NCI-H748 treated with DMSO at 0.1 percent for 48 hours (cell line): ENCODE measurements at regions not wholly inside any gene's neighbourhood (a gene's known extent, or its start where the extent isn't known, plus 50 kb on each side); places are given as distances from the start of the nearest gene placed in this dataset.

Experiments used
- DNase-seq: peaks from one replicate; lab custom pipeline; 2025; lab: John Stamatoyannopoulos, UW

DNA sequence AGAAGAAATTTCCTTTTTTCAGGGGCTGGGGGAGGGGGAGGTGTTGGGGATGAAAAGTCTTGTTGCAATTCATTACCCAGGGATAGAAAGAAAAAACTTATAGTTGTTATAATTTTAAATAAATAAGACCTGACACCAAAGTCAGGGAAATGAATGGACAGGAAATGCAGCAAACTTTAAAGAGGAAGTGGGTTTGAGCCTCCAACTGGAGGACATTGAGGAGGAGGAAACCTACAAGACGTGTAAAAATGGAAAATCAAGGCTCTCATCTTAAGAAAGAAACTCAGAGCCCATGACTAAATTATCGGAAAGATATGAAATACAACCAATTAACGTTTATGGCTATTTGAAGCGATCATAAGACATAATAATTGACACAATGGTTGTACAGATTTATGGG lies 54.4 kb downstream of the NIBAN1 start:
- no peak for DNase-seq

DNA sequence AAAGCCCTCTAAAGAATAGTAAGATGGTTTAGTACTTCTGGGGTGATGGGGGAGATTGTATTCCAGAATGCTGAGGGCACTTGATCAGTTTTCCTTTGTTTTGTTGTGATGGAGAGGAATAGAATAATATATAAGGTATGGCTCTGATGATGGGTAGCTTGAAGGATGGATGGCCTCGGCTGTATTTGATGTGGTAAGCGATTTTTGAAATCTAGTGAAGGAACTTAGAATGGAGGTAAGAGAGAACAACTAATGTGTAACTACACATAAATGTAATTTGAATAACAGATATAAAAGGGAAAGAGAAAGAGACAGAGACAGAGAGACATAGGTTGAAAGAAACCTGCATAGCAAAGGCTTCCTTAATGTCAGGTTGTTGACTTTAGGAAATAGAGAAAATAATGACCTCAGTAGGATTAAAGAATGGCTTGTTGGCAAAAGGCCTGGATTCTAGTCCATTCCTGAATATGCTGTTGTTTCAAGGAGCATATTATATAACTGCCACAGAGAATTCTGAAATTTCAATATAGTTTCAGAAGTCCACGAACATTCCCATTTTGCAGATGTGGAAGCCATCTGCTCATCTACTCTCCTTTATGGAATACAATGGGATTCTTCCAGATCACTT lies 58.7 kb downstream of the NIBAN1 start:
- DNase-seq: no peak

DNA sequence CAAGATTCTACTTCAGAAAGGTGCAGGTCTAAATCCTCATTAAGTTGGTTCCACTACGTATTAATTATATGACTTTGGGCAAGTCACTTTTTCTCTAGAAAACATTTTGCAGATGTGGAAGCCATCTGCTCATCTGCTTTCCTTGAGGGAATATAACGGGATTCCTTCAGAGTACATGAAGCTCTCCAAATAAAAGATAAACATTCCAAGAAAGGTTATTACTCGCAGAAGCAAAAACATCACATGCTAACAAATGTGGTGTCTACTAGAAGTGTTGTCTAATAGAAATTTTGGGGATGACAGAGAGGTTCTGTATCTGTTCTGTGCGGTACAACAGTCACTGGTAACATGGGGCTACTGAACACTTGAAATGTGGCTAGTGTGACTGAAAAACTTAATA lies 60.2 kb downstream of the NIBAN1 start:
- DNase-seq: no peak

DNA sequence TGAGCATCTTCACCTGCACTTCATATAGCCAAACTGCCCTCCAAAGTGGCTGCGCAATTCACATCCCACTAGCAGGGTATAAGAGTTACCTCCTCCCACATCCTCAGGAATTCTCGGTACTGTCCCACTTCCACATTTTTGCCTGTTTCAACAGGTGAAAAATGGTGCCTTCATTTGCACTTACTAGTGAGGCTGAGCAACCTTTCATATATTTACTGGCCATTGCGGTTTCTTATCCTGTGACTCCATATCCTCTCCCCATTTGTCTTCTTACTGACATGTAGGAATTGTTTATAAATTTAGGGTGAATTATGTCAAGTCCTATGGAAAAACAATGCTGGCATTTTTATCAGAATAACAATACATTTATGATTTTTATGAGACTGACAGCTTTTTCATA lies 61.9 kb downstream of the NIBAN1 start:
- no peak for DNase-seq

DNA sequence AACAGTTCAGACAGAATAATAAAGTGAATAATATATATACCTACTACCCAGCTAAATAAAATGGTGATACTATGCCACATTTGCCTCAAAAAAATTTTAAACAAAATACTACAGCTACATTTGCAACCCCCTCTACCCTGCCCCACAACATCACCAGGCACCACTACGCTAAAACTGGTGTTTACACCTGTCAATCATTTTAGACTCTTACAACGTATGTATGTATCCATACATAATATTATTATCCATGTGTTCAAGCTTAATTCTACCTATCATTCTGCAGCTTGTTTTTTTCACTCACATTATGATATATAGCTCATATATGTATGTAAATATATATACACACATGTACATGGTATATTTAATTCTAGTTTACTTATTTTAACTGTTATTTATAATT lies 62.5 kb downstream of the NIBAN1 start:
- no peak for DNase-seq

DNA sequence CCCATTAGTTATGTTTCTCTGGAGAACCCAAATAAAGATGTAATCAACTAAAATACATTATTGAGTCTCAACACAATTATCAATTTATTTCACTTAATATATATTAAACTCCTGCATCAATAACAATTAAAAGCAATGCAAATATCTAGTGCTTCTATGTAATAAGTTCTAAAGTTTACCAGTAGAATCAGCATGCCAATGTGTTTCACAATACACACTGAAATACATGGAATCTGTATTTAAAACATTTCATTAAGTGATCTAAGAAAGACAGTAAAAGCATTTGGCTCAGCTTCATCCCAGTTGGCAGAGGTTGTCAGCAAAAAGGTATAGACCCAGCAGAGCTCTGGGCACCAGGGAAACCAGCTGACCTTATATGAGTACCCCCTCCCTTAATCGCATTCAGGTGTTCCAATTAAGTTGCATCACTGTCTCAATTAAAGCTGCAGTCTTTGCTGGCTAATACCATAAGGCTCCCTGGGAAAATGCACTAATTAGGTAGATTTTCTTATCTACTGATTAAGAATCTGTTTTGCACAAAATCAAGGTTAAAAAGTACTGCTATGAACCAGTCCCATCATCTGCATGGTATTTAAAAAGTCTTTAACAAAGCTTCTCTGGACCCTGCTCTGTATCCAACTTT lies 63.1 kb downstream of the NIBAN1 start:
- no peak for DNase-seq

DNA sequence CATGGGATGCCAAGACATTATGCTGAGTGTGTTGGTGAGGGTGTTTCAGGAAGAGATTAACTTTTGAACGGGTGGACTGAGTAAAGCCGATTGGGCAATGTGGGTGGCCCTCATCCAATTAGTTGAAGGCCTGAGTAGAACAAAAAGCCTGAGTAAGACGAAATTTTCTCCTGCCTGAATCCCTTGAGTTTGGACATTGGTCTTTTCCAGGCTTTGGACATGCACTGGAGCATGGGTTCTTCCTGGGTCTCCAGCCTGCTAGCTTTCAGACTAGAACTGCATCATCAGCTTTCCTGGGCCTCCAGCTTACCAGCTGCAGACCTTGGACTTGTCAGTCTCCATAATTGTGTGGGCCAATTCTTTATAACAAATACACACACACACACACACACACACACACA lies 63.6 kb downstream of the NIBAN1 start:
- DNase-seq: no peak

DNA sequence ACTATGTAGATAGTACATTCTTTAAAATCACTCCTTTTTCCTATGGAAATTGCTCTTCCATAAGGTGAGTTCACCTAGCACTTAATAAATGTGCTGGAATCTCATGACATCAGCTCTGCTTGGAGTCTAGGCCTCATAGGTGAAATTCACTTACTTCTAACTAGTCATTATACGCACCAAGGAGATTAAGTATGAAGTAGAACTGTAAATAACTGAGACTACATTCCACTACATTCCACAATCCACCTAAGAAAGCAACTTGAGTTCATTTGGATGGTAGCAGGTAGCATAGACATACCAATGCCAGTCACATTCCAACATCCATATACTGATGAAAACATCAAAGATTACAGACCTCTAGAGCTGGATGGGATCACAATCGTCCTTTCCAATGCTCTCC lies 64.3 kb downstream of the NIBAN1 start:
- DNase-seq: no peak

DNA sequence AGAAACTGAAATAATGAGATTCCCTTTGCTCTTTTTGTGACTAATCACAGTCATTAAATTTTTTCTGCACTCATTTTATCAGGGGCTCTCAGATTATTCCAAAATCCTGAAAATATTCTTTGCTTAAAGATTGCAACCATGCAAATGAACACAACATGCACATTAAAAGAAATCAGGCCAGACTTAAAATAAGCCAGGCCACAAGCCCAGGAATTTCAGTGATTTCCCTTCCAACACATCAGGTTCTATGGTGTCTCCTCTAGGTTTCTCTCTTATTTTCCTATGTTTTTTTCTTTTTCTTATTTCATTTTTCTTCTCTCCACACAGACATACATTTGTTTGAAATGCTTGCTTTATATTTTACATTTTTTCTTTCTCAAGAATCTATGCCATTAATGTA lies 65.3 kb downstream of the NIBAN1 start:
- no peak for DNase-seq

DNA sequence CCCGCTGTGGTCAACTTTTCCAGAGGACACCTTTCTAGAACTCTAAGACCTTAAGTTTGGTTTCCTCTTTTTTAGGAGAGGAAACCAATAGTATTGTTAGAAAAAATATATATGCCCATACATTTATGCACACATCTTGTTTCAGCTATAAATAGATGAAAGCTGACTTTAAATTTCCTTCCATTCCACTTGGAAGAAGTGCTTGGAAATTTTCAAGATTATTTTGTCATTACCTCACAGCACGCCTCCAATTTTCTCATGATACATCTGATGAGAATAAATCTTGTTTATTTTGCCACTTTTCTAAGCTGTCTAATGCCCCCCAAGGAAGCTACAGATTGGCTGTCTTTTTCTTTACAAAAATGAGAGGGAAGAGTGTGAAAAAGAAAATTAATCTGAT lies 65.8 kb downstream of the NIBAN1 start:
- DNase-seq: no peak

DNA sequence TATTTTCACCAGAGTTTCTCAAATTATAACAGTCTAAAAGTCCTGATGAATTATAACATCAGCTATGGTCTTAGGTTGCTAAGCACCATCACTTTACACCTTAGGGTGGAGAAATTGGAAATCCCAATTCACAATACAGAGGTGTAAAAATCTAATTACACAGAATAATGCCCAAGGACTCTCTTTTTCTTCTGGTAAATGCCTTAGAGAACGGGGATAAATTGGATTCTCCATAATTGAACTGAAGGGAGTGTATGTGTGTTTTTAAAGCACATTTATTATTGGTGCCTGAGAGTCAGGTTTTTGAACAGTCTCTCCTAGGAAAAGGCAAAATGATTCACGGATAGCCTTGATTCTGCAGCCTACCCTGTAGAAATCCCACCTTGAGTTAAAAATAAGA lies 66.8 kb downstream of the NIBAN1 start:
- DNase-seq: no peak

DNA sequence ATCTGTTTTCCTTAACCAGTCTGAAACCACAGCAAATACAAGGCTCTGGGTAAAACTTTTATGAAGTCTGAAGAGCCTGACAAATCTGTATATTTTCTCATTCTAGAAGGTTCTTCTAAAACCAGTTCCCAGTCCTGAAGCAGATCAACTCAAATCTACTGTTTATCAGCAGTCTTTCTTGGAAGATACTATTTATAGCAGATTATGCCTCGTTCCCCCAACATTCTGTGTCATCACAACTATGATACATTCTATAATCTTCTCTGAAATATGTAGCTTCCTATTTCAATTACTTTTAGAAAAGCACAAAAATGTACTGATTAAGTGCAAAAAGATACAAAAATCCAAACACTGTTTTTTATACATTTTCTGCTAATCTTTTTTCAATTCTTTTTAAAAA lies 67.5 kb downstream of the NIBAN1 start:
- DNase-seq: no peak

DNA sequence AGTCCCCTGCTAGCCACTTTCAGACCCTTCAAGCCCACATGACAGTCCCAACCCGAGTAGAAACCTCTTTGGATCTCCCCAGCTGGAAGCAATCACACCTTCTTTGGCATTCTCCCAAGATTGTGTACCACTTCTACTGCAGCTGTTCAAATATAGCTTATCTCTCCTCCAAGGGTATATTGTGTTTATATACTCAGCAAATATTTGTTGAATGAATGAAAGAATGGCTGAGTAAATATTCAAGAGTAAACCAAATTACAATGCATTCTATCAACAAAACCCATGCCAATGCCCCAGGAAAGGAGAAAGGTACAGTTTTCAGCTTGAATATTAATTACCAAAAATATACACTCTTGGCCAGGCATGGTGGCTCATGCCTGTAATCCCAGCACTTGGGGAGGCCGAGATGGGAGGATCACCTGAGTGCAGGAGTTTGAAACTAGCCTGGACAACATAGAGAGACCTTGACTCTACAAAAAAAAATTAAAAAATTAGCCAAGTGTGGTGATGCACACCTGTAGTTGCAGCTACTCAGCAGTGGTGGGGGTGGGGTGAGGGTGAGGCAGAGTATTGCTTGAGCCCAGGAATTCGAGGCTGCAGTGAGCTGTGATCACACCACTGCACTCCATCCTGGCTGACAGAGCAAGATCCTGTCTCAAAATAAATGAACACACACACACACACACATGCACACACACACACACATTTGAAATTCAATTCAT lies 68.5 kb downstream of the NIBAN1 start:
- peak; percentile 87 for DNase-seq

DNA sequence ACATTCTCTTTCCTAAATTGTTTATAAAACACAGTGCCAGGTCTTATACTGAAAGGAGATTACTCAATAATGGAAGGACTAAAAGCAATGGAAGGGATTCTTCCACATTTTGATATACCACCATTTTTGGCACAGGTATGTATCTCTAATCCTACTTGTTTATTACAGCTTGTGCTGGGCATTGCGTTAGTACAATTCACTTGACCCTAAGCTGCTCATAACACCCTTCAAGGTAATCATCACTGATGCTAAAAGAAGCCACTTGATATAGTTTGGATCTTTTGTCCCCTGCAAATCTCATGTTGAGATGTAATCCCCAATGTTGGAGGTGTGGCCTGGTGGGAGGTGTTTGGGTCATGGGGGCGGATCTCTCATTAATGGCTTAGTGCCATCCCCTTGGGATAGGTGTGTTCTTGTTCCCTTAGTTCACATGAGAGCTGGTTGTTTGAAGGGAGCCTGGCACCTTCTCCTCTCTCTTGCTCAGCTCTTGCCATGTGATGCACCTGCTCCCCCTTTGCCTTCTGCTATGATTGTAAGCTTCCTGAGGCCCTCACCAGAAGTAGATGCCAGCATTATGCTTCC lies 71.1 kb downstream of the NIBAN1 start:
- DNase-seq: no peak

DNA sequence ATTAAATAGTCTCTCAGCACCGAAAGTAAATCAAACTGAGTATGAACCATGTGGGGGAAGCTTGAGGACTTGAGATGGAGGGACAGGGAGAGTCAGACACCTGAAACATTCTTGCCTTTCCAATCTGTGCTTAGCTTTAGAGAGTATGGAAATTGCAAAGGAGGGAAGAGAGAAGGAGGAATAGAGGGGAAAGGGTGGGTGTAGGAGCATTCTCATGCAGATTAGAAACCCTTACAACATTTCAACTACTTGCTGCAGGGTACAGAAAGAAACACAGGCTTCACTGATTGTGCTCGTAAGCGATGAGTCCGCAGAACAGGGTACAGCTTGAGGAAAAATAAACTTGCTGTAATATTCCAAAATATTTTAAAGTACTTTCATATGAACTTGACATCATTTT lies 73.8 kb downstream of the NIBAN1 start:
- DNase-seq: no peak

DNA sequence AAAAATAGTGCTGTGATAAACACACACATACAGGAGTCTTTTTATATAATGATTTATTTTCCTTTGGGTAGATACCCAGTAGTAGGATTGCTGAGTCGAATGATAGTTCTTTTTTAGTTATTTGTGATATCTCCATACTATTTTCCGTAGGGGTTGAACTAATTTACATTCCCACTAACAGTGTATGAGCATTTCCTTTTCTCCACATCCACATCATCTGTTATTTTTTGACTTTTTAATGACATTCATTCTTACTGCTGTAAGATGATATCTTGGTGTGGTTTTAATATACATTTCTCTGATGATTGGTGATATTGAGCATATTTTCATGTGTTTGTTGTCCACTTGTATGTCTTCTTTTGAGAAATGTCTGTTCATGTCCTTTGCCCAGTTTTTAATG lies 78.3 kb downstream of the NIBAN1 start:
- DNase-seq: no peak

DNA sequence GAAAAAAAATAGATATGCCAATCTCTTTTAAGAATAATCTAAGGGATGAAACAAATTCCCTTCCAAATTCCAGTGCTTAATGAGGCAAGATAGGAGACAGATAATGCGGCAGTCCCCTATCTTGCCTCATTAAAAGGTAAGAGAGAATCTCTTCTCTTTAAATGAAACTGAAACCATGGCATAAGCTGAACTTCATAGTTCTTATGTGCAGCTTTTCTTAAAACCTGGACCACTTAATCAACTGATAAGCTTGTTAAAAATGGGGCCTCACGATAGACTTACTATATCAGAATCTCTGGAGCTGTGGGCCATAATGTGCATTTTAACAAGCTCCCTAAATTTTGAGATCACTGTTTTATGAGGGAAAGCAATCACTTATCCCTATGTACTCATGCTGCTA lies 79.2 kb downstream of the NIBAN1 start:
- DNase-seq: no peak

DNA sequence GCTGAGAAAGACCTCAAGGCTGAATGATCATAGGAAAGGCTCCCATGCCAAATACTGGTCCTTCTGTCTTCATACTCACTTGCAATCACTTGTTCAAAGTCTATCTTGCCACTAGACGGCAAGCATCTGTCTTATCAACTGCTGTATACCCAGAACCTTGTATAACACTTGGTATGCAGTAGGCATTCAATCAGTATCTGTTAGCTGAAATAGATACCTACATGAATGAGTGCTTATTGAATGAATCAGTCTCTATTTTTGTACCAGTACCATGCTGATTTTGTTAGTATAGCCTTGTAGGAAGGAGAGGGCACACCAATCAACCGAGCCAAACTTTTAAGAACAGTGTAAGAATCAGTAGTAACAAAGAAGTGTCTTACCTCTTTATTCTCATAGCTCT lies 80.6 kb downstream of the NIBAN1 start:
- DNase-seq: no peak

DNA sequence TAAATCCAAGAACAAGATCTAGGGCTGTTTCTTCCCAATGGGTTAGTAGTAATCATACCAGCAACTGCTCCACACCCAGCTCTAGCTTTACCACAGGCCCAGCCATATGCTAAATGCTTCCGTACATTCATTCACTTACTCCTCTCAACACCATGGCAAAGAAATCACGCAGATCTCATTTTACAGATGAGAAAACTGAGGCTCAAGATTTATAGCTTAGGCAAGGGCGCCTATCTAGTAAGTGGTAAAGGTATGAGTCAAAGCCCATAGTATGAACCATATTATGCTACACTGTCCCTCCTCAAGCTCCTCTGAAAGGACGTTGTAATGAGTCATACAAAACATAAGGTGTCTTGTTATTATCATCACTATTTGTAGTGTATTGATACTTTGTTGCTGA lies 82.2 kb downstream of the NIBAN1 start:
- no peak for DNase-seq

DNA sequence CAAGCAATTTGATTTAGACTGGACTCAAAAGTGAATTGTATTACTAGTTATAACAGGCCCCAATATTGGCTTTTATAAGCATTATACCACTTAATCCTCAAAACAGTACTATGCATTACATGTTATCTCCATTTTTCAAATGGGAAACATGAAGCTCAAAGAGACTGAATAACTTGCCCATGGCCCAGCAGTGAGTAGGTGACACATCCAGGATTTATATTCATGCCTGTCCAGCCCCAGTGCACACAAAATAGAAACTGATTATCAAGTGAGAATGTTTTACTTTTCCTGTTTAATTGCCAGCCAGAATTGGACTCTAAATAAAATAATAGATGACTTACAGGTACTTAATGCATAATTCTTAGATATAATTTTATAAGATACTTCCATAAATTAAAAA lies 82.9 kb downstream of the NIBAN1 start:
- no peak for DNase-seq

DNA sequence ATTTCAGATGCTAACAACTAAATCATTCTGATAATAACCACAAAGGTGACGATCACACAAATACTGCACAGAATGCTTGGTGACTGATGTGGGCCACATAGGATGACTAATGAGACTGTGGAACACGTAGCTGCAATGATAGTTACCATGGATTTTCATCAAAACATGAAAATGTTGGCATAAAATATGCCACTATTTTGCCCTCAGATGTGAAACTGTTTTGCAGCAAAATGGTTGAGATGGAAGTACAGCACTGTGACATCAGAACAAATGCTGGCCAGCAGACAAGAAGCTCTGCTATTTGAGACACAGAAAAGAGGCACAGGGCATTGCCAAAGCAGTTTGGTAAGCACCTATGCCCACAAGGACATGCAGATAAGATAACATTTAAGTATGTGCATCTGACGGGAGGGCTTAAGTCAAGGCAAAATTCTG lies 83.8 kb downstream of the NIBAN1 start:
- DNase-seq: no peak

DNA sequence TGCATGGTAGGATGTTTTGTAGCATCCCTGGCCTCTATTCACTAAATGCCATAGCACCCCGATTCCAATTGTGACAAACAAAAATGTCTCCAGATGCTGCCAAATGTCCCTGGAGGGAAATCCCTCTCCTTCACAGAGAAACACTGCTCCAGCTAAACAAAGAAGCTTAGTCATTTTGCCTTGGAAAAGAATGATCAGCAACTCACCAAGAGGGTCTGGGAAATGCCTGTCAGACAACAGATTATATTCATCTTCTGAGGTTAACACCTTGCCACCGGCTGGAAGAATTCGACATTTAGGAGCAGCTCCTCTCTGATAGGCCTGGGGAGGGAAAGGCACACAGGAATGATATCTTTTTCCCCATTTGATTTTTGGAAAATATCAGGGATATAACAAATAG lies 84.4 kb downstream of the NIBAN1 start:
- no peak for DNase-seq

DNA sequence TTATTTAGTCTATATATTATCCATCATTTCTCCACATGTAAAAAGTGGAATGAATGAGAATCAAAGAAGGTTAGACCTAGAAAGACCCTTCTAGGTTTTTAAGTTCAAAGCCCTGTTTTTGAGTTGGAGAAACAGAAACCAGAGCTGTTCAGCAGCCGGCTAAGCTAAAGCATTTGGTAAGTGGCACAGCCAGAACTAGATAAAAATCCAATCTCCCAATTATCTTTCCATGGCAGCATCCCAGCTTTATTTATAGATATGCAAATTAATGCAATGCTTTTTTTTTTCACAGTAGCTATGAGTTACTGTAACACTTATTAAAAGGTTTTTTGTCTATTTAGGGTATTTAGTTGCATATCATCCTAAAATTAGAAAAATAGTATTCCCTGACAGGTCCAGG lies 85.1 kb downstream of the NIBAN1 start:
- no peak for DNase-seq
